ENCODE measurements at regions not wholly inside any gene's neighbourhood (a gene's known extent, or its start where the extent isn't known, plus 50 kb on each side); places are given as distances from the start of the nearest gene placed in this dataset.

DNA sequence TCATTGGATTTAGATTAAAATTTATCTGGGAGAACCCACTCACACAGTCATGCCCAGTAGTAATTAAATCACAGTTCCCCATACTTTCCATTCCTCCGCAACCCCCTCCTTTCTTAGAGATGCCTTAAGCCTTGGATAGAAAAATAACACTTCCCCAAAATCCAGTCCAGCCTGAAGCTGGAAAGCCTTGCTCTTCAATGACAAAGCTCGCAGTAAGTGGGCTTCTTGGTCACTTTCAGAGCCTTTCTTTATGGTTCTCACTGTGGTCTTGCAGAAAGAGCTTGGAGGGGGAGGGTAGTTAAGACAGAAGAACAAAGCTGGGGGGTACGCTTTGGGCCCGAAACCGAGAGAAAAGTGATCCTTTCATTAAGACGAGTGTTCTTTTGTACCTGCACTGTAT, 802.1 kb upstream of the POU3F3 start:
- H3K27me3 ChIP-seq (ENCODE audit: insufficient read depth, low read length, poor library complexity, severe bottlenecking): no peaks in the 10 kb centered on the region
- no peaks in the 10 kb centered on the region for H3K27me3 Mint-ChIP-seq
- H3K4me1 Mint-ChIP-seq: no peaks in the 10 kb centered on the region

DNA sequence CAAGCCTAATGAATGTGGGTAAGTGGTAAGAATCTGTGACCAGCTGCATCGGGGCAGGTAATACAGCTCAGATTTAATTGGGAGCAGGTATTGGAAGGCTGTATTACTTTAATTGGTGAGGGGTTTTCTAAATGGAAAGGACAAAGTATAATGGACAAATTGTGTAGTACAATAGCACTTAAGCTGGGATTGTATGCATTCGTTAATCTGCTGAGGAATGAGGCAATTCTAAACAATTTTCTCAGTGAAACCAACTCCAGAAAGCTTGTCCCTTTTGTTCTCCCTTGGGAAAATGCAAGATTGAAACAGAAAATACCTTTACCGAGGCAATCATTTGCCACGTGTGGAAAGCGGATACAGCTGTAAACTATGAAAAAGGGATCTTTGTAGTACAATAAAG, 801.6 kb upstream of the POU3F3 start:
- H3K4me3 ChIP-seq (ENCODE audit: low read length): no peak overlapping the region
- ChIA-PET POLR2A (no interaction called here), CTCF (no interaction called here)
- H3K4me1 ChIP-seq (ENCODE audit: insufficient read depth, low read length): no peaks in the 10 kb centered on the region
- H3K9me3 Mint-ChIP-seq: peaks cover 0 to 40% (median 16%) of the 10 kb centered on the region in 5 donors
- H3K9me3 ChIP-seq (ENCODE audit: low read length): no peaks in the 10 kb centered on the region
- H3K27me3 ChIP-seq (ENCODE audit: insufficient read depth, low read length, poor library complexity, severe bottlenecking): no peaks in the 10 kb centered on the region
- no peak for DNase-seq
- no peaks in the 10 kb centered on the region for H3K4me1 Mint-ChIP-seq
- no peaks in the 10 kb centered on the region for H3K36me3 Mint-ChIP-seq
- H3K4me3 Mint-ChIP-seq: no peak overlapping the region
- H3K27ac Mint-ChIP-seq: no peak overlapping the region
- H3K36me3 ChIP-seq (ENCODE audit: insufficient read depth, low read length): no peaks in the 10 kb centered on the region
- no peak overlapping the region for H3K27ac ChIP-seq (ENCODE audit: low read depth, low read length)
- no peaks in the 10 kb centered on the region for H3K27me3 Mint-ChIP-seq

More for the DNA sequence above, 802.1 kb upstream of the POU3F3 start:
- no peak overlapping the region for H3K27ac ChIP-seq (ENCODE audit: low read depth, low read length)
- no peaks in the 10 kb centered on the region for H3K9me3 ChIP-seq (ENCODE audit: low read length)
- no peak for DNase-seq
- POLR2A ChIA-PET: no interaction called here
- CTCF ChIA-PET: no interaction called here
- H3K27ac Mint-ChIP-seq: no peak overlapping the region
- no peaks in the 10 kb centered on the region for H3K36me3 ChIP-seq (ENCODE audit: insufficient read depth, low read length)
- H3K36me3 Mint-ChIP-seq: no peaks in the 10 kb centered on the region
- H3K4me3 ChIP-seq (ENCODE audit: low read length): no peak overlapping the region
- peaks cover 0 to 41% (median 19%) of the 10 kb centered on the region in 5 donors for H3K9me3 Mint-ChIP-seq
- H3K4me3 Mint-ChIP-seq: no peak overlapping the region
- H3K4me1 ChIP-seq (ENCODE audit: insufficient read depth, low read length): no peaks in the 10 kb centered on the region

DNA sequence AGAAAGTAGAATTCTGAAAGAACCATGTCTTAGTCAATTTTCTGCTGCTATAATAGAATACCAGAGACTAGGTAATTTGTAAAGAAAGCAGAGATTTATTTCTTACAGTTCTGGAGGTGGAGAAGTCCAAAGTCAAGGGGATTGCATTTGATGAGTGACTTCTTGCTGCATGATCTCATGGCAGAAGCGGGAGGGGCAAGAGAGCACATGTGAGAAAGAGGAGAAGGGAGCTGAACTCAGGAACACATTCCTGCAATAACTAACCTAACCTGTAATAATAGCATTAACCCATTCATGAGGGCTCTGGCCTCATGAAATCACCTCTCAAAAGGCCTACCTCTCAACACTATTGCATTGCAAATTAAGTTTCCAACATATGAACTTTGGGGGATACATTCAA, 797.5 kb upstream of the POU3F3 start:
- Histone ChIP-seq H3K36me3 (ENCODE audit: insufficient read depth, low read length) (no peaks in the 10 kb centered on the region), H3K27me3 (ENCODE audit: insufficient read depth, low read length, poor library complexity, severe bottlenecking) (no peaks in the 10 kb centered on the region), H3K4me3 (ENCODE audit: low read length) (no peak overlapping the region), H3K27ac (ENCODE audit: low read depth, low read length) (no peak overlapping the region), H3K9me3 (ENCODE audit: low read length) (no peaks in the 10 kb centered on the region), H3K4me1 (ENCODE audit: insufficient read depth, low read length) (no peaks in the 10 kb centered on the region)
- DNase-seq: no peak
- CTCF ChIA-PET: no interaction called here
- no peak overlapping the region for H3K27ac Mint-ChIP-seq
- POLR2A ChIA-PET: no interaction called here
- no peak overlapping the region for H3K4me3 Mint-ChIP-seq
- H3K27me3 Mint-ChIP-seq: no peaks in the 10 kb centered on the region
- no peaks in the 10 kb centered on the region for H3K4me1 Mint-ChIP-seq
- H3K9me3 Mint-ChIP-seq: peaks cover 4 to 35% (median 19%) of the 10 kb centered on the region in 5 donors
- no peaks in the 10 kb centered on the region for H3K36me3 Mint-ChIP-seq

DNA sequence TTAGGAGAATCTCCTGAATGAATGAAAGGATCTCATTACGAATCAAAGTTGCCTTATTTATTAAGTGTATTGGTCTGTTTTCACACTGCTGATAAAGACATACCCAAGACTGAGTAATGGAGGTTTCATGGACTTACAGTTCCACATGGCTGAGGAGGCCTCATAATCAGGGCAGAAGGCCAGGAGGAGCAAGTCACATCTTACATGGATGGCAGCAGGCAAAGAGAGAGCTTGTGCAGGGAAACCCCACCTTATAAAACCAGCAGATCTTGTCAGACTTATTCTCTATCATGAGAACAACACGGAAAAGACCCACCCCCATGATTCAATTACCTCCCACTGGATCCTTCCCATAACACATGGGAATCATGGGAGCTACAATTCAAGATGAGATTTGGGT, 785.2 kb upstream of the POU3F3 start:
- Histone ChIP-seq H3K4me3 (ENCODE audit: low read length) (no peak overlapping the region), H3K4me1 (ENCODE audit: insufficient read depth, low read length) (no peaks in the 10 kb centered on the region), H3K36me3 (ENCODE audit: insufficient read depth, low read length) (no peaks in the 10 kb centered on the region), H3K27ac (ENCODE audit: low read depth, low read length) (no peak overlapping the region), H3K9me3 (ENCODE audit: low read length) (no peaks in the 10 kb centered on the region), H3K27me3 (ENCODE audit: insufficient read depth, low read length, poor library complexity, severe bottlenecking) (no peaks in the 10 kb centered on the region)
- Mint-ChIP-seq H3K9me3 (peaks cover 1 to 34% (median 2%) of the 10 kb centered on the region in 5 donors), H3K27me3 (no peaks in the 10 kb centered on the region), H3K4me3 (no peak overlapping the region), H3K27ac (no peak overlapping the region), H3K4me1 (no peaks in the 10 kb centered on the region), H3K36me3 (no peaks in the 10 kb centered on the region)
- no peak for DNase-seq
- CTCF ChIA-PET: no interaction called here
- POLR2A ChIA-PET: no interaction called here

DNA sequence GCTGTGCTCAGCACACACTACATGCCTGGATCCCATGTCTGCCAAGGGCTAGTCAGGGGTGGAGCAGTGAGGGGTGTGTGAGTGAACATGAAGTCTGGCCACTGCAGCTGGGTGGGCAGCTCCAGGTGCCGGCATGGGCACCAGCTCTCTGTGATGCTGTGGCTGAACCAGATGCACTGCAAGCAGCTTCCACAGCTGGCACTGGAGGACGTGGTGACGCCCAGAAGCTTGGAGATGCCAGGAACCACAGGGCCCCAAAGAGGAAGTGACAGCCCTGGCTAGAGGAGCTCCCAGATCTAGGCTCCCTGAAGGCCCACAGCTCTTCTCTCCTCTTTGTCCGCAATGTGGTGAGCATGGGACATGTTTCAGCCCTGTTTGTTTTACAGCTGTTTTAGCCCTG, 776.3 kb upstream of the POU3F3 start:
- peaks cover 4 to 25% (median 8%) of the 10 kb centered on the region in 5 donors for H3K9me3 Mint-ChIP-seq
- H3K36me3 Mint-ChIP-seq: no peaks in the 10 kb centered on the region
- Histone ChIP-seq H3K36me3 (ENCODE audit: insufficient read depth, low read length) (no peaks in the 10 kb centered on the region), H3K4me1 (ENCODE audit: insufficient read depth, low read length) (no peaks in the 10 kb centered on the region), H3K4me3 (ENCODE audit: low read length) (no peak overlapping the region), H3K27ac (ENCODE audit: low read depth, low read length) (no peak overlapping the region), H3K9me3 (ENCODE audit: low read length) (no peaks in the 10 kb centered on the region), H3K27me3 (ENCODE audit: insufficient read depth, low read length, poor library complexity, severe bottlenecking) (no peaks in the 10 kb centered on the region)
- H3K27ac Mint-ChIP-seq: no peak overlapping the region
- DNase-seq: peak in 1 of 5 donors; percentile 39
- CTCF ChIA-PET: no interaction called here
- POLR2A ChIA-PET: no interaction called here
- no peaks in the 10 kb centered on the region for H3K27me3 Mint-ChIP-seq
- H3K4me1 Mint-ChIP-seq: no peaks in the 10 kb centered on the region
- H3K4me3 Mint-ChIP-seq: no peak overlapping the region

DNA sequence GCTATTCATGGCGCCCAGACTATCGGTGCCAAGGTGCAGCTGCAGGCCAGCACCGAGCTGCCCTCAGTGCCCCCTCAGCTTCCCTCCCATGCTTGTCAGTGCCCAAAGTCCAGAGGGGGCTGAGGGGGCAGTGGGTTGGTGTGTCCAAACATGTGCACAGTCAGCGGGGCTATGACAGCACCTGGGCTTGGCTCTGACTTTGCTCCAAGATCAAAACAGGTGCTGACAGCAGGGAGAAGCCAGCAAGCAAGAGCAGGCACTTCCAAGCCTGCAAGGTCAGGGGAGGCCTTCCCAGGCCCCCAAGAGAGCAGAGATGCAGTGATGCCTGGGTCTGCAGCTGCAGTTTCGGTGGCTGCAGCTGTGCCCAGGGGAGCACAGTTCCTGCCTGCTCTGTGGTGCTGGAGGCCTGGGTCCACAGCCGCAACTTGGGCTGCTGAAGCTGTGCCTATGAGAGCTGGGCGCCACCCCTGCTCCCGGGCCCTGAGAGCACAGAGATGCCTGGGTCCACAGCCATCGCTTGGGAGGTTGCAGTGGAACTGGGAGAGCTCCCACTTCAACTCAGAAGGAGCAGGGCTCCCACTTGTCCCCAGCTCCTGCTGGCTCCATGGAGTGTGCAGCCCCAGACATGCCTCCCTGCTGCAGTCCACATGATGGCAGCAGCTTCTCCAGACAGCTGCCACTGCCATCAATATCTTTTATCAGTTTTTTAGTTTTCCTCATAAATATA, 775.3 kb upstream of the POU3F3 start:
- Mint-ChIP-seq H3K27me3 (no peaks in the 10 kb centered on the region), H3K4me1 (no peaks in the 10 kb centered on the region), H3K4me3 (no peak overlapping the region), H3K9me3 (peaks cover 6 to 27% (median 10%) of the 10 kb centered on the region in 5 donors), H3K27ac (no peak overlapping the region), H3K36me3 (no peaks in the 10 kb centered on the region)
- ChIA-PET POLR2A (no interaction called here), CTCF (no interaction called here)
- Histone ChIP-seq H3K27me3 (ENCODE audit: insufficient read depth, low read length, poor library complexity, severe bottlenecking) (no peaks in the 10 kb centered on the region), H3K4me3 (ENCODE audit: low read length) (no peak overlapping the region), H3K36me3 (ENCODE audit: insufficient read depth, low read length) (no peaks in the 10 kb centered on the region), H3K9me3 (ENCODE audit: low read length) (no peaks in the 10 kb centered on the region), H3K27ac (ENCODE audit: low read depth, low read length) (no peak overlapping the region), H3K4me1 (ENCODE audit: insufficient read depth, low read length) (no peaks in the 10 kb centered on the region)
- no peak for DNase-seq

DNA sequence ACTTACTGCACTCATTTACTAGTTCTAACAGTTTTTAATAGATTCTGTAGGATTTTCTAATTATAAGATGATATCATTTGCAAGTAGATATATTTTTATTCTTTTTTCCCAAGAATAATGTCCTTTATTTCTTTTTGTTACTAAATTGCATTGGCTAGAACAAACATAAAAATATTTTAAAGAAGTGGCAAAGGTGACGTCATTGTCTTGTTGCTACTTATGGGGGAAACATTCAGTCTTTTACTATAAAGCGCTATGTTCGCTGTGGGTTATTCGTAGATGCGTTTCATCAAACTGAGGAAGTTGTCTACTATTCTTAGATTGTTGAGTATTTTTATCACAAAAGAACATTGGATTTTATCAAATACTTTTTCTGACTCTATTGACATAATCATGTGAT, 765.2 kb upstream of the POU3F3 start:
- Mint-ChIP-seq H3K9me3 (peaks cover 7 to 33% (median 10%) of the 10 kb centered on the region in 5 donors), H3K36me3 (no peaks in the 10 kb centered on the region)
- POLR2A ChIA-PET: no interaction called here

DNA sequence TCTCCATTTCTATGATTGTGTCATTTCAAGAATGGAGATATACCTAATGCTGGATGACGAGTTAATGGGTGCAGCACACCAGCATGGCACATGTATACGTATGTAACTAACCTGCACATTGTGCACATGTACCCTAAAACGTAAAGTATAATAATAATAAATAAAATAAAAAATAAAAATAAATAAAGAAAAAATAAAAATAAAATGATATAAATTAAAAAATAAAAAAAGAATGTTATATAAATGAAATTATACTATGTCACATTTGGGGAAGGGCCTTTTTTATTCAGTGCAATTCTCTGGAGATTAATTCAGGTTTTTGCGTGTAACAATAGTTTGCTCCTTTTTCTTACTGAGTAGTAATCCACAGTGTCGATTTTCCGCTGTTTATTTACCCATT, 763.5 kb upstream of the POU3F3 start:
- CTCF ChIA-PET: no interaction called here
- Mint-ChIP-seq H3K36me3 (no peaks in the 10 kb centered on the region), H3K4me1 (no peaks in the 10 kb centered on the region), H3K27me3 (no peaks in the 10 kb centered on the region), H3K4me3 (no peak overlapping the region), H3K9me3 (peaks cover 3 to 26% (median 9%) of the 10 kb centered on the region in 5 donors), H3K27ac (no peak overlapping the region)
- Histone ChIP-seq H3K36me3 (ENCODE audit: insufficient read depth, low read length) (no peaks in the 10 kb centered on the region), H3K4me3 (ENCODE audit: low read length) (no peak overlapping the region), H3K27ac (ENCODE audit: low read depth, low read length) (no peak overlapping the region), H3K9me3 (ENCODE audit: low read length) (no peaks in the 10 kb centered on the region), H3K4me1 (ENCODE audit: insufficient read depth, low read length) (no peaks in the 10 kb centered on the region), H3K27me3 (ENCODE audit: insufficient read depth, low read length, poor library complexity, severe bottlenecking) (no peaks in the 10 kb centered on the region)
- POLR2A ChIA-PET: no interaction called here
- DNase-seq: no peak

More for the DNA sequence above, 765.2 kb upstream of the POU3F3 start:
- no peaks in the 10 kb centered on the region for H3K4me1 ChIP-seq (ENCODE audit: insufficient read depth, low read length)
- Mint-ChIP-seq H3K4me1 (no peaks in the 10 kb centered on the region), H3K27me3 (no peaks in the 10 kb centered on the region), H3K27ac (no peak overlapping the region), H3K4me3 (no peak overlapping the region)
- no peaks in the 10 kb centered on the region for H3K36me3 ChIP-seq (ENCODE audit: insufficient read depth, low read length)
- no peak overlapping the region for H3K27ac ChIP-seq (ENCODE audit: low read depth, low read length)
- no peak for DNase-seq
- H3K4me3 ChIP-seq (ENCODE audit: low read length): no peak overlapping the region
- H3K27me3 ChIP-seq (ENCODE audit: insufficient read depth, low read length, poor library complexity, severe bottlenecking): no peaks in the 10 kb centered on the region
- CTCF ChIA-PET: no interaction called here
- H3K9me3 ChIP-seq (ENCODE audit: low read length): no peaks in the 10 kb centered on the region

DNA sequence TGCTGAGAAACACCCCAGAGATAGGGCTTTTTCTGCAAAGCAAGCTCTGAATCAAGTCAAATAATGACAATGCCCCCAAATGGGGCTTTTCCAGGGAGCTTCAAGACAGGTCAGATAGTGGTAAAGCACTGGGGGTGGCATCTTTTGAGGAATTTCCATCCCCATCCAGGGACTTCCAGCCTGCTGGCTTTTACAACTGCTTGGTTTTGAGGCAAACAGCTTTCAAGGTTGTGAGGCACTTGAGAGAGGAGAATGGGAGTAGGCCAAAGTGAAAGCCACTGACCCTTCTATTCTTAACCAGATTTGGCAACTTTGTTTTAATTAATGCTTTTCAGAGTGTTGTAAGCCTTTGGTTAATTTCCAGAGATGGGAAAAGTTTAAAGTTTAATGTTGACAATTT, 762.0 kb upstream of the POU3F3 start:
- Mint-ChIP-seq H3K36me3 (no peaks in the 10 kb centered on the region), H3K27ac (no peak overlapping the region), H3K4me3 (no peak overlapping the region), H3K9me3 (peaks cover 3 to 18% (median 9%) of the 10 kb centered on the region in 5 donors), H3K27me3 (no peaks in the 10 kb centered on the region), H3K4me1 (no peaks in the 10 kb centered on the region)
- CTCF ChIA-PET: no interaction called here
- Histone ChIP-seq H3K27ac (ENCODE audit: low read depth, low read length) (no peak overlapping the region), H3K27me3 (ENCODE audit: insufficient read depth, low read length, poor library complexity, severe bottlenecking) (no peaks in the 10 kb centered on the region), H3K9me3 (ENCODE audit: low read length) (no peaks in the 10 kb centered on the region), H3K4me3 (ENCODE audit: low read length) (no peak overlapping the region), H3K36me3 (ENCODE audit: insufficient read depth, low read length) (no peaks in the 10 kb centered on the region), H3K4me1 (ENCODE audit: insufficient read depth, low read length) (no peaks in the 10 kb centered on the region)
- no peak for DNase-seq
- POLR2A ChIA-PET: no interaction called here
